SU-DHL-6 (cell line): ENCODE measurements at regions not wholly inside any gene's neighbourhood (a gene's known extent, or its start where the extent isn't known, plus 50 kb on each side); places are given as distances from the start of the nearest gene placed in this dataset.

Experiments
- EZH2phosphoT487 ChIP-seq: fragments of 200-600 bp; sonication (generic), shearing (Covaris generic); conservative IDR thresholded peaks from 2 replicates; pipeline ENCODE4 v1.6.1; 2018; ENCODE audit warnings: mild to moderate bottlenecking, antibody characterized with exemption, low read length, moderate library complexity, mixed read lengths
- TF ChIP-seq, protein P1 (sequence below): fragments of 200-600 bp; sonication (generic); IDR thresholded peaks from one replicate; pipeline ENCODE4 v1.5.1; 2017; ENCODE audit warnings: antibody characterized with exemption, mild to moderate bottlenecking, low read length, moderate library complexity; ENCODE audit not compliant: insufficient read depth, poor library complexity, severe bottlenecking

DNA sequence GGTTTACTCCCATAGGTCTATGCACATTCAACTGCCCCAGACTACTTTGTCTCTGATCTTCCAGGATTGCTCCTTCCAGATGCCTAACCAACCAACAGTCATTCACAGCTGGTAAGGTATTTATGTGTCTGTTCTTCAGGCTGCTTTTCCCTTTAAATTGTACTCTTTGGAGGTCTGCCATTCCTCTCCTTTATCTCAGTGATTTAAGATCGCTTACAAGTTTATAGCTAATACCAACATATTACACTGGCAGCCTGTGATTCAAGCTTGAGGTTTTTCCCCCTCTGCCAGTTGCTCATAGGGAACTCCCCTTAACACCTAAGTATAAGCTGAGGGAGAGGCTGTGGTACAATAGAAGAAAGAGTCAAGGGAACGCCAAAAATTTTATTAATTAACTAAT, 711.7 kb upstream of the EDIL3 start:
- TF ChIP-seq, protein P1, sequence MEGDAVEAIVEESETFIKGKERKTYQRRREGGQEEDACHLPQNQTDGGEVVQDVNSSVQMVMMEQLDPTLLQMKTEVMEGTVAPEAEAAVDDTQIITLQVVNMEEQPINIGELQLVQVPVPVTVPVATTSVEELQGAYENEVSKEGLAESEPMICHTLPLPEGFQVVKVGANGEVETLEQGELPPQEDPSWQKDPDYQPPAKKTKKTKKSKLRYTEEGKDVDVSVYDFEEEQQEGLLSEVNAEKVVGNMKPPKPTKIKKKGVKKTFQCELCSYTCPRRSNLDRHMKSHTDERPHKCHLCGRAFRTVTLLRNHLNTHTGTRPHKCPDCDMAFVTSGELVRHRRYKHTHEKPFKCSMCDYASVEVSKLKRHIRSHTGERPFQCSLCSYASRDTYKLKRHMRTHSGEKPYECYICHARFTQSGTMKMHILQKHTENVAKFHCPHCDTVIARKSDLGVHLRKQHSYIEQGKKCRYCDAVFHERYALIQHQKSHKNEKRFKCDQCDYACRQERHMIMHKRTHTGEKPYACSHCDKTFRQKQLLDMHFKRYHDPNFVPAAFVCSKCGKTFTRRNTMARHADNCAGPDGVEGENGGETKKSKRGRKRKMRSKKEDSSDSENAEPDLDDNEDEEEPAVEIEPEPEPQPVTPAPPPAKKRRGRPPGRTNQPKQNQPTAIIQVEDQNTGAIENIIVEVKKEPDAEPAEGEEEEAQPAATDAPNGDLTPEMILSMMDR, result no peak
- no peak for TF ChIP-seq EZH2phosphoT487
